D341Med (cell line): ENCODE measurements at regions not wholly inside any gene's neighbourhood (a gene's known extent, or its start where the extent isn't known, plus 50 kb on each side); places are given as distances from the start of the nearest gene placed in this dataset.

Source experiments
- DNase-seq: peaks from one replicate; pipeline ENCODE4 v3.0.0; 2012; ENCODE audit warnings: low spot score

GRCh38 chr2:12317286-12317685, 399.4 kb upstream of the TRIB2 start:
- no peak for DNase-seq

GRCh38 chr2:12317814-12318426, 398.8 kb upstream of the TRIB2 start:
- DNase-seq, result no peak

- no peak for DNase-seq
These were observed 398.2 kb upstream of the TRIB2 start for GRCh38 chr2:12318427-12319057.

- no peak for DNase-seq
These were observed 396.6 kb upstream of the TRIB2 start for GRCh38 chr2:12320027-12320734.

GRCh38 chr2:12320991-12321641, 395.6 kb upstream of the TRIB2 start:
- DNase-seq, result no peak

GRCh38 chr2:12321886-12322285, 394.9 kb upstream of the TRIB2 start:
- DNase-seq, result no peak

- DNase-seq, result no peak
These were observed 390.9 kb upstream of the TRIB2 start for GRCh38 chr2:12325806-12326205.

- peak; percentile 20 for DNase-seq
These were observed 390.1 kb upstream of the TRIB2 start for GRCh38 chr2:12326449-12327190.

- DNase-seq, result no peak
These were observed 385.8 kb upstream of the TRIB2 start for GRCh38 chr2:12330916-12331315.

GRCh38 chr2:12331698-12332097, 385.0 kb upstream of the TRIB2 start:
- no peak for DNase-seq

GRCh38 chr2:12333293-12333692, 383.4 kb upstream of the TRIB2 start:
- no peak for DNase-seq

- DNase-seq, result no peak
These were observed 382.2 kb upstream of the TRIB2 start for GRCh38 chr2:12334412-12334966.

GRCh38 chr2:12335131-12335530, 381.6 kb upstream of the TRIB2 start:
- DNase-seq, result no peak

GRCh38 chr2:12335995-12336394, 380.7 kb upstream of the TRIB2 start:
- DNase-seq, result no peak

- DNase-seq, result no peak
These were observed 377.6 kb upstream of the TRIB2 start for GRCh38 chr2:12338946-12339697.

GRCh38 chr2:12340164-12340563, 376.6 kb upstream of the TRIB2 start:
- no peak for DNase-seq

- no peak for DNase-seq
These were observed 375.5 kb upstream of the TRIB2 start for GRCh38 chr2:12341215-12341614.

GRCh38 chr2:12341920-12342319, 374.8 kb upstream of the TRIB2 start:
- no peak for DNase-seq

- DNase-seq, result no peak
These were observed 373.6 kb upstream of the TRIB2 start for GRCh38 chr2:12343141-12343540.

GRCh38 chr2:12347066-12347493, 369.7 kb upstream of the TRIB2 start:
- DNase-seq, result no peak

GRCh38 chr2:12348216-12348615, 368.5 kb upstream of the TRIB2 start:
- no peak for DNase-seq
